GM21723 (cell line): ENCODE measurements at regions not wholly inside any gene's neighbourhood (a gene's known extent, or its start where the extent isn't known, plus 50 kb on each side); places are given as distances from the start of the nearest gene placed in this dataset.
"Not testable (repeated sequence)": the region's sequence is repeated elsewhere in the genome, so short reads cannot be mapped to it uniquely, and the experiment has no call there.

ENCODE experiments used
- ATAC-seq: cut with Tn5 transposase; IDR thresholded peaks from one replicate; pipeline ENCODE4 v1.9.1; 2021; ENCODE audit warnings: mild to moderate bottlenecking, moderate library complexity; ENCODE audit not compliant: unreplicated experiment

GRCh38 chr3:26964313-26964712 is 341.7 kb downstream of the LRRC3B start:
- no peak for ATAC-seq

DNA sequence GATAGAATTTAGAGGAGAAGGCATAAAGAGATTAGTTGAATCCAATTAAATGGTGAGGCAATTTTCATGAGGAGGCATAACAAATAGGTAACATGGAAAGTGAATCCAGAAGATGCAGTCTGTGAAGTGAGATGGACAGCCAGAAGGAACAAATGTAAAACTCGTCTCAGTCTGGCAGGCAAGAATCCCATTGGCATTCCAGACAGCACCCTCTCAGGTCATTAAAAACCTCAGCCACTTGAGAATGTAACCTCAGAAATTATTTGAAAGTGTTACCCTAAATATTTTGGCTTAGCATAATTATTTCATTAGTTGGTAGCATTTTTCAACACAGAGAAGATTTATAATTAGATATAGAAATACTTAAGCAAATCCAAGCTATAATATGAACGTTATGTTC is 342.3 kb downstream of the LRRC3B start:
- no peak for ATAC-seq

GRCh38 chr3:26967501-26967900 is 344.9 kb downstream of the LRRC3B start:
- ATAC-seq, result no peak

DNA sequence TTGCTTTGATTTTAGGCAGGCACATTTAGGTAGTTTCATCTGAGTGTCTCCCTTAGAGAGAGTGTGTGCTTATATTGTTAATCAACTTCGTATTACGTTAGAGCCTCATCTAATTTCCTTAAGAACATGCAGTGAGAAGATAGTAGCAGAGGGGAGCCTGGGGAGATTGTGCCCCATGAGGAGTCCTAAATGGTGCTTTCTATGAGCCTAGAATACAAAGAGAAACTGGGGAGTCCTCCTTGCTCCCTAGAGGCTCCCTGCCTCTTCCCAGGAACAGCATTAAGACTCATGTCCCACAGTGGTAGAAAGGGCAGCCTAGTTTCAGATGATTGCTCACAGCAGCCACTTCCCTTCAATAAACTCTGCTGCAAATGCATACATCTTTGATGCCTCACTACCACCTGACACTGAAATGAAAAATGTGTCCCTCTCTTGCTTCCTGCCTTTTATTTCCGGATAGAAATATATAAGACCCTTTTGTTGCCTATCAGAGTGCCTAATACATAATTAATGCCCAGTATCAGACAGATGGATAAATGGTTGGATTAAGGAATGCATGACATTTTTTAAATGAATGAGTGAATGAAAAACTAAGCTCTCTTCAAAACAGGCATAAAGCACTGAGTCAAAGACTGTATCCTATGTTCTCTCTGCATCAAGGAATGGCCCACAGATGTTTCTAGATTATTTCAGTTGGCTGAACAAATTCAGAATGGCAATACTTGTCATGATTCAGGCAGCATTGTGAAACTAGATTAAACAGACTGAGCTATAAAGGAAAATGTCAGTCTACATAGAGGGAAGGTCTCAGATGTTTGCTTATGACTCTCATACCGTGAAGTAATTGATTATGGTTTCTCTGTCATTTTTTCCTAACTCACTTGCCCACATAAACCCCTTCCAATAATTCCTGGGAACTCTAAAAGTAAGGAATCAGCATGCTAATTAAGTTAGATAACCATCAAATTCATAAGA is 362.1 kb downstream of the LRRC3B start:
- no peak for ATAC-seq

DNA sequence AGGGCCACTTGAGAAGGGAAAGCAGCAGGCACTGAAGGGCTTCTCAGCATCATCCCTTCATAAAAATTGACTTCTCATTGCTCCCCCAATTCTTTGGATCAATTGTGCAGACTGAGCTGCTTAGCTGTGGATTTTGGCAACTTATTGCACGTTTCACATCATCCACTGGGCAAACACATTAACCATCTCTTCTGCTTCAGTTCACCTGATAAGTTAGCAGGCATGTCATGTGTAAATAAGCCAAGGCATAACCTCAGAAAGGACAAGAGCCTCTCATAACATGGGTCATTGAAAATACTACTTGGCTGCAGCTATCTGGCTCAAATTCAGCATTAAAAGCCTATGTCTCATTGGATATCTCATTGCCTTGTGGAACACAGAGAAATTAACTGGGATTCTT is 366.5 kb downstream of the LRRC3B start:
- no peak for ATAC-seq

- ATAC-seq, result no peak
Observed at GRCh38 chr3:26997226-26997625, 372.0 kb downstream of the NEK10 start.

DNA sequence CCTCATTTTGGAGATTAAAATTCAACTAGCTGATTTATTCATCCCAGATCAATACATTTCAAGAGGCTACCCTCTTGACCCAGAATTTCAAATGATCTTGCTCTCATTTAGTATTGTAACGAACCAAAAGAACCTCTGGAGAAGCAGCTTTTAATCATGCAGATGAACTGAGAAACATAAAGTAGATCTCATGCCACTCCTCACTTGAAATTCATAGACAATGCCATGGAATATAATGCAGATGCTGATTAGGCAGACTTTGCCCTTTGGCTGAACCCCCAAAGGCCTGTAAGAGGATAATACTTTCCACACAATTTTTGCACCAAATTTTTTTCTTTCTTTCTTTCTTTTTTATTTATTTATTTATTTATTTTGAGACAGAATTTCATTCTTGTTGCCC is 358.3 kb downstream of the NEK10 start:
- ATAC-seq, result no peak

- no peak for ATAC-seq
Observed at GRCh38 chr3:27022096-27022761, 347.0 kb downstream of the NEK10 start.

- ATAC-seq, result no peak
Observed at GRCh38 chr3:27024493-27024892, 344.7 kb downstream of the NEK10 start.

DNA sequence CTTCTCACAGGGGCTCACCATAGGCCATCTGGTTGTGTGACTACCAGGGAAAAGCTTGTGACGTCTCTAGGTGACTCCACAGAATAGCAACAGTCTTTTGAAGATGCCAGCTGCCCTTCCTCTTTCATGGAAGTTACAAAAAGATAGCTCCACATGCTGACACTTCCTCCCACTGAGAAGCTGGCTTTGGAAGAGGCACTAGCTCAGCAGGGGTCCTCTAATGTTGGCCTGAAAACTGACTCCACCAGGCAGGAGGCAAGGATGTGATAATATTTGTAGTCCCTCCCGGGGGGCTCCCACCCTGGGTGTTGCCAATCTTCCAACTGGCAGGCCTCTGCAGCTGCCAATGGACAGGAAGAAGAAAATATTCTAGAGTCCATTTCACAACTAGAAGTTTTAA is 343.5 kb downstream of the NEK10 start:
- no peak for ATAC-seq

GRCh38 chr3:27031476-27031875 is 337.7 kb downstream of the NEK10 start:
- no peak for ATAC-seq

DNA sequence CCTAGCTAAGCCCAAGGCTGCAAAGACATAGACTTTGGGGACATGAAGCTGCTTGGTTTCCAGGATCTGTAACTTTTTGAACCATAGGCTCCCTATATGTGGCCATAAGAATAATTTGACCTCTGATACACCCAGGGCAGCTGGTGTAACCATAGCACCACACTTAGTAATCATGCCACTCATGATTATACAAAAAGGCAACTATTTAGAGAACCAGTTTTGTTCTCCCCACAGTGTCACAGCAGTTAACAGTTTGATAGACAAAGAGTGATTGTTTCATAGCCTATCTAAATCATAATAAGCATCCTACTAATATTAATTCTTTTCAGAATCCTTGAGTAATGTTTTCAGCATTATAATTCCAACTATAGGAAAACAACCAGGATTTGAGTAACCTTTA is 334.9 kb downstream of the NEK10 start:
- no peak for ATAC-seq

GRCh38 chr3:27040674-27041073 is 328.5 kb downstream of the NEK10 start:
- no peak for ATAC-seq

DNA sequence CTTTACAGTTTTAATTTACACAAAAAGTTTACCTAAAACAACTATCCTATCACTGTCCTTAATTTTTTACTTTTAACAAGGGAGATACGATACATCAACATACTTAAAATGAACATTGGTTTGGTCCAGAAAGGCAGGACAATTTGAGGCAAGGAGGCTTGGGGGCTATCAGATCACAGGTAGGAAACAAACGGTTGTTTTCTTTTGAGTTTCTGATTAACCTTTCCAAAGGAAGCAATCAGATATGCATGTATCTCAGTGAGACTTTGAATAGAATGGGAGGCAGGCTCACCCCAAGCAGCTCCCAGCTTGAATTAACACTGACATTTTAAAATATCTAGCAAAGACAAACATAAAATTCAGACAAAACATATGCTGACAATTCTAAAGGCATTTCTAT is 326.6 kb downstream of the NEK10 start:
- not testable (repeated sequence) for ATAC-seq

- no peak for ATAC-seq
Observed at GRCh38 chr3:27043328-27043955, 325.7 kb downstream of the NEK10 start.

DNA sequence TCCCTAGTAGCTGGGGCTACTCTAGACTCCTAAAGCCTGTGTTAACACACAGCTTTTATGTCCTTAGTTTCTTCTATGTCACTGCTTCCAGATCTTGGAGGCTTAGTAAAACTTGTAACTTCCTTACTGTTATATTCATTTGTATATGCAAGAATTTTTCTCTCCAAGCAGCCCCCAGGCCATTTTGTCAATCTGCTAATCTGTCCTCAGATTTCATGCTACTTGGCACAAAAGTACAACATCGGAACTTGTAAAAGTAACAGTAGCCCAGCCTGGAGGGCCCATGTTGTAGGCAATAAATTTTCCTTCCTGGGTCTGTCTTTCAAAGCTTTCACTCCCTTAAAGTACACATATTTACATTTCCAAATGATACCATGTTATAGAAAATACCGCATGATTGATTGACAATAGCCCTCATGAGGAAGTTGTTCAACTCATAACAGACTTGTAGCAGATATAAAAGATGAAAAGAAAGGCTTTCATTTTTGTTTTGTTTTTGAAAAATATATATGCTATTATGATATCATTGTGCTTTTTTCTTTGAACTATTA is 324.2 kb downstream of the NEK10 start:
- ATAC-seq, result no peak

DNA sequence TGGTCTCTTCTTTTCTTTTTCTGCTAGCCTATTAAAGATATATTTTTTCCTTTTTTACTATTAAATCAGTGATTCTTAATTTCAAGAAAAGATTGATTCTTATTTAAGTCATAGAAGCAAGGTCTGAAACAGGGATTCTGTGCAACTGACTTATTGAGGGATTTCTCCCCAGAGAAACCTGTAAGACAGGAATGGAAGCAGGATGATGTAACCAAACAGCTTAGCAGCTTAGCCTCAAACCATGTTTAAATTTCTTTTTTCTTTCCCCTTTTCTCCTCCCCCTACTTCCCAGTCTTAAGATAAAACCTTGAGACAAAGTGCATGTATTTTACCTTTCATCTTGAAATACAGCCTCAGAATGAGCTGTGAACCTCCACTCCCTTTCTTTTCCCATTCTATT is 322.8 kb downstream of the NEK10 start:
- ATAC-seq, result no peak

- ATAC-seq, result no peak
Observed at GRCh38 chr3:27049792-27050191, 319.4 kb downstream of the NEK10 start.

DNA sequence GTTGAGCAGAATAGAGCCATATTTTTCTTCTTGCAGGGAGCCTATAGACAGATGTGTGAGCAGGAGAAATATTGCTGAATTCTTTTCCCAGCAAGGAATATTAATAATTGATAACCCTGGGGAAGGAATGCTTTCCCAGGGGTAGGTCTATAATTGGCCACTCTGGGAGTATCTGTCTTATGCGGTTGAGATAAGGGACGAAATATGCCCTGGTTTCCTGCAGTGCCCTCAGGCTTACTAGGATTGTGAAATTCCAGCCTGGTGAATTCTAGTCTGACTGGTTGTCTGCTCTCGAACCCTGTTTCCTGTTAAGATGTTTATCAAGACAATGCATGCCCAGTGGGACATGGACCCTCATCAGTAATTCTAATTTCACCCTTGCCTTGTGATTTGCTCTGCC is 317.7 kb downstream of the NEK10 start:
- not testable (repeated sequence) for ATAC-seq

- ATAC-seq, result no peak
Observed at GRCh38 chr3:27056326-27056725, 312.9 kb downstream of the NEK10 start.

GRCh38 chr3:27059489-27059888 is 309.7 kb downstream of the NEK10 start:
- ATAC-seq, result no peak
